Gastroesophageal sphincter (tissue), 4 donors: ENCODE measurements at regions not wholly inside any gene's neighbourhood (a gene's known extent, or its start where the extent isn't known, plus 50 kb on each side); places are given as distances from the start of the nearest gene placed in this dataset.

Experiments
- ATAC-seq: fragments of 150-250 bp; one replicate; pipeline ENCODE4 v1.9.1; 2016; ENCODE audit warnings: mild to moderate bottlenecking, moderate library complexity
- H3K27ac ChIP-seq, 4 donors: fragments of 200-600 bp; sonication (generic) in 3 of 4; 1 replicate in 3 of 4; 2 replicates in 1 of 4; pipeline ENCODE4 v1.5.1; 2016 to 2019
- H3K27me3 ChIP-seq: fragments of 200-600 bp; sonication (generic); one replicate; pipeline ENCODE4 v1.5.1; 2019
- H3K36me3 ChIP-seq, 2 donors: fragments of 200-600 bp; sonication (generic); one replicate each; pipeline ENCODE4 v1.5.1; 2019; ENCODE audit warnings: control low read depth in 1 of 2
- H3K4me1 ChIP-seq, 3 donors: fragments of 200-600 bp; sonication (generic); 1 replicate in 2 of 3; 2 replicates in 1 of 3; pipeline ENCODE4 v1.5.1; 2016 to 2019; ENCODE audit warnings: control low read depth in 2 of 3
- H3K4me3 ChIP-seq, 2 donors: fragments of 200-600 bp; sonication (generic); one replicate each; pipeline ENCODE4 v1.5.1; 2019; ENCODE audit warnings: mild to moderate bottlenecking in 1 of 2, moderate library complexity in 1 of 2
- H3K9me3 ChIP-seq, 3 donors: fragments of 200-600 bp; sonication (generic); one replicate each; pipeline ENCODE4 v1.5.1; 2017 to 2019; ENCODE audit warnings: control low read depth in 2 of 3
- EP300 ChIP-seq: sonication (generic); formaldehyde crosslinking; IDR thresholded peaks from one replicate; pipeline ENCODE4 v1.6.1; 2017; ENCODE audit warnings: antibody characterized with exemption, mild to moderate bottlenecking
- POLR2A ChIP-seq, 2 donors: fragments of 450-650 bp; IDR thresholded peaks; one replicate each; pipeline ENCODE4 v1.6.1; 2017; ENCODE audit warnings: antibody characterized with exemption in 2 of 2, mild to moderate bottlenecking in 2 of 2, moderate library complexity in 1 of 2
- POLR2AphosphoS5 ChIP-seq: sonication (generic); formaldehyde crosslinking; IDR thresholded peaks from one replicate; pipeline ENCODE4 v1.6.1; 2017; ENCODE audit warnings: antibody characterized with exemption
- WGBS, 2 donors: methylation state at CpG; one replicate each; pipeline ENCODE4 v1.1.5; 2018; ENCODE audit warnings: low coverage in 1 of 2; 5-methylcytosine and 5-hydroxymethylcytosine counted together
- TF ChIP-seq, protein P1 (sequence below), 4 experiments: fragments of 200-600 bp in 2 of 4; fragments of 450-650 bp in 2 of 4; sonication (generic) in 1 of 4; IDR thresholded peaks; one replicate each; pipeline ENCODE4 v1.5.1; 2017 to 2019; ENCODE audit warnings: antibody characterized with exemption in 4 of 4, mild to moderate bottlenecking in 2 of 4, moderate library complexity in 2 of 4

GRCh38 chr6:135703007-135703406 lies 148.5 kb upstream of the PDE7B start:
- H3K4me1 ChIP-seq = no peaks in the 10 kb centered on the region
- no peak for ATAC-seq
- H3K9me3 ChIP-seq = no peaks in the 10 kb centered on the region
- WGBS, 2 donors = 100% methylated on average over 1 of the region's 1 CpG; no CpG with 5 or more reads in 1 of the 2 donors
- no peak for TF ChIP-seq POLR2A (IDR thresholded peaks at IDR 0.05)
- TF ChIP-seq, protein P1, sequence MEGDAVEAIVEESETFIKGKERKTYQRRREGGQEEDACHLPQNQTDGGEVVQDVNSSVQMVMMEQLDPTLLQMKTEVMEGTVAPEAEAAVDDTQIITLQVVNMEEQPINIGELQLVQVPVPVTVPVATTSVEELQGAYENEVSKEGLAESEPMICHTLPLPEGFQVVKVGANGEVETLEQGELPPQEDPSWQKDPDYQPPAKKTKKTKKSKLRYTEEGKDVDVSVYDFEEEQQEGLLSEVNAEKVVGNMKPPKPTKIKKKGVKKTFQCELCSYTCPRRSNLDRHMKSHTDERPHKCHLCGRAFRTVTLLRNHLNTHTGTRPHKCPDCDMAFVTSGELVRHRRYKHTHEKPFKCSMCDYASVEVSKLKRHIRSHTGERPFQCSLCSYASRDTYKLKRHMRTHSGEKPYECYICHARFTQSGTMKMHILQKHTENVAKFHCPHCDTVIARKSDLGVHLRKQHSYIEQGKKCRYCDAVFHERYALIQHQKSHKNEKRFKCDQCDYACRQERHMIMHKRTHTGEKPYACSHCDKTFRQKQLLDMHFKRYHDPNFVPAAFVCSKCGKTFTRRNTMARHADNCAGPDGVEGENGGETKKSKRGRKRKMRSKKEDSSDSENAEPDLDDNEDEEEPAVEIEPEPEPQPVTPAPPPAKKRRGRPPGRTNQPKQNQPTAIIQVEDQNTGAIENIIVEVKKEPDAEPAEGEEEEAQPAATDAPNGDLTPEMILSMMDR (IDR thresholded peaks at IDR 0.05) = no peak
- TF ChIP-seq EP300 = no peak
- no peak for TF ChIP-seq POLR2AphosphoS5
- no peak overlapping the region for H3K27ac ChIP-seq
- H3K27me3 ChIP-seq = no peaks in the 10 kb centered on the region
- no peaks in the 10 kb centered on the region for H3K36me3 ChIP-seq
- H3K4me3 ChIP-seq = no peak overlapping the region

- H3K4me1 ChIP-seq = no peaks in the 10 kb centered on the region
- 88 to 92% methylated on average over 2 to 3 of the region's 3 CpGs for WGBS, 2 donors
- H3K27ac ChIP-seq = no peak overlapping the region
These were observed 147.9 kb upstream of the PDE7B start for GRCh38 chr6:135703621-135704020.

GRCh38 chr6:135707426-135707825 lies 144.1 kb upstream of the PDE7B start:
- no peaks in the 10 kb centered on the region for H3K27me3 ChIP-seq
- ATAC-seq = no peak
- H3K9me3 ChIP-seq = no peaks in the 10 kb centered on the region
- 63 to 69% methylated on average over 1 of the region's 1 CpG for WGBS, 2 donors
- TF ChIP-seq EP300 (no peak), POLR2A (IDR thresholded peaks at IDR 0.05) (no peak)
- TF ChIP-seq, protein P1 (IDR thresholded peaks at IDR 0.05) = no peak
- no peaks in the 10 kb centered on the region for H3K4me1 ChIP-seq
- no peaks in the 10 kb centered on the region for H3K36me3 ChIP-seq
- H3K4me3 ChIP-seq = no peak overlapping the region
- no peak overlapping the region for H3K27ac ChIP-seq

More at GRCh38 chr6:135703621-135704020, 147.9 kb upstream of the PDE7B start:
- ATAC-seq = no peak
- Histone ChIP-seq H3K4me3 (no peak overlapping the region), H3K27me3 (no peaks in the 10 kb centered on the region), H3K36me3 (no peaks in the 10 kb centered on the region), H3K9me3 (no peaks in the 10 kb centered on the region)
- TF ChIP-seq POLR2AphosphoS5 (no peak), EP300 (no peak), POLR2A (IDR thresholded peaks at IDR 0.05) (no peak)
- TF ChIP-seq, protein P1 (IDR thresholded peaks at IDR 0.05) = no peak

GRCh38 chr6:135710042-135710441 lies 141.5 kb upstream of the PDE7B start:
- 40 to 61% methylated on average over 5 of the region's 5 CpGs for WGBS, 2 donors
- TF ChIP-seq, protein P1 (IDR thresholded peaks at IDR 0.05) = no peak
- TF ChIP-seq POLR2AphosphoS5 = no peak
- TF ChIP-seq POLR2A (IDR thresholded peaks at IDR 0.05) = no peak
- TF ChIP-seq EP300 = no peak
- Histone ChIP-seq H3K4me1 (no peaks in the 10 kb centered on the region), H3K27me3 (no peaks in the 10 kb centered on the region), H3K4me3 (no peak overlapping the region), H3K36me3 (no peaks in the 10 kb centered on the region), H3K27ac (no peak overlapping the region), H3K9me3 (no peaks in the 10 kb centered on the region)
- ATAC-seq = no peak

- H3K4me3 ChIP-seq = no peak overlapping the region
- ATAC-seq = no peak
- TF ChIP-seq EP300 (no peak), POLR2A (IDR thresholded peaks at IDR 0.05) (no peak), POLR2AphosphoS5 (no peak)
- peaks cover 0 to 22% (median 0%) of the 10 kb centered on the region in 3 donors for H3K9me3 ChIP-seq
- no peaks in the 10 kb centered on the region for H3K4me1 ChIP-seq
- H3K36me3 ChIP-seq = no peaks in the 10 kb centered on the region
- no peaks in the 10 kb centered on the region for H3K27me3 ChIP-seq
- H3K27ac ChIP-seq = no peak overlapping the region
These were observed 129.3 kb upstream of the PDE7B start for GRCh38 chr6:135722190-135722589.
